HG03469 (cell line): ENCODE measurements at regions not wholly inside any gene's neighbourhood (a gene's known extent, or its start where the extent isn't known, plus 50 kb on each side); places are given as distances from the start of the nearest gene placed in this dataset.
"Not testable (repeated sequence)": the region's sequence is repeated elsewhere in the genome, so short reads cannot be mapped to it uniquely, and the experiment has no call there.

Experiments
- ATAC-seq: cut with Tn5 transposase; IDR thresholded peaks from one replicate; pipeline ENCODE4 v1.9.1; 2021; ENCODE audit warnings: mild to moderate bottlenecking, moderate library complexity, moderate number of reproducible peaks; ENCODE audit not compliant: unreplicated experiment

DNA sequence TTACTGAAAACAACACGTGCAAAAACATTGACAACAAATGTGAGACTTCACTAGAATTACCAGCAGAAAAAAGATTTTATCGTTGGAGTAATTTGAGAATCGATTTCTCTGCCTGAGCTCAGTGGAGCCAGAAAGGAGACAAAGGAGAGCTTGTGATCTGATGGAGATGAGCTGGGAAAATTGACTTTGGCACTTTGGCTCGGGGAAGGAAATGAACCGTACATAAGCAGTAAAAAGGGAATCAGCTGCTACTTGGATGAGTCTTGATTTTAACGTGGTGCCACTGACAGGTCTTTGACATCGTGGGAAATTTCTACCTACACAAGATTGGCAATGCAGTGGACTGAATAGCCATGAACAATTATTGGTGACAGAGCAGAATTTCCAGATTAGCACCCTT lies 244.7 kb upstream of the RPS23 start:
- no peak for ATAC-seq

- no peak for ATAC-seq
These were observed 243.4 kb upstream of the RPS23 start for GRCh38 chr5:82521431-82522051.

DNA sequence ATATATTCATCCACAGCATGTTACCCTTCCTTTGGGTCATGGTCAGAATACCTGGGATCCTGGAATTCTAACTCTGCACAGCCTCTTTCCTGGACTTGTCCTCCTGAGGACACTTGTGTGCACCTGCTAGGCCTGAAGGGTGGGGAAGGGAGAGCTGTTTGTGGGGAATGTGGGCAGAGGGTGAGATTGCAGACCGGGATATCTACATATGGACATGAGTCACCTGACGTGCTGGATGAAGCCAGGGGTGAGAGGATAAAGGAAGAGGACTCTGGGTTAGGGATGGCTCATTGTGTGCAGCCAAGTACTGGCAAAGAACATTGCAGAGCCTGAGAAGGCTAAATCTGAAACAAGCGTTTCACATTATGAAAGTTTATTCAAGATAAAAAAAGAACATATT lies 241.4 kb upstream of the RPS23 start:
- no peak for ATAC-seq

DNA sequence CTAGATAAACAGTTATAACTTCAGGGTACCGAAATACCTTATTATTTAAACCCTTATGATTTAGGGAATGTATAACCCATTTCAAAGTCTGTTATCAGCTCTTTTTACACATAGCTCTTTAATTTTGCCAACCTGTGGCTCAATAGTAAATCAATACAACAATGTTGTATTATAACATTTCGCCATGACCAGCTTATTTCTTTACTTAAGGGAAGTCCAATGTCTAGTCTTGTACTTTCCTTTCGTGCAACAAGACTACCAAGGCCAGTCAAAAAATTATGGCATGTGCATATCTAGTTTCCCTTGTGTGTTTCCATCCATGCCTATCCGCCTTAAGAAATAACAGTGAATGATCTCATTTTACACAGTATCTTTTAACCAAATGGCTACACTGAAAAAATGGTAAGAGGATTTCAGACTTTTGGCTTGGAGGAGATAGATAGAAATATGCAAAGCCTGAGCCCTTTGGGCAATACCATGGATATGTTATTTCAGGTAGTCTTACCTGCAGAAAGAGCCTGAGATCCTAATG lies 239.5 kb upstream of the RPS23 start:
- ATAC-seq = no peak

GRCh38 chr5:82513738-82514137 lies 235.6 kb upstream of the RPS23 start:
- ATAC-seq = no peak

DNA sequence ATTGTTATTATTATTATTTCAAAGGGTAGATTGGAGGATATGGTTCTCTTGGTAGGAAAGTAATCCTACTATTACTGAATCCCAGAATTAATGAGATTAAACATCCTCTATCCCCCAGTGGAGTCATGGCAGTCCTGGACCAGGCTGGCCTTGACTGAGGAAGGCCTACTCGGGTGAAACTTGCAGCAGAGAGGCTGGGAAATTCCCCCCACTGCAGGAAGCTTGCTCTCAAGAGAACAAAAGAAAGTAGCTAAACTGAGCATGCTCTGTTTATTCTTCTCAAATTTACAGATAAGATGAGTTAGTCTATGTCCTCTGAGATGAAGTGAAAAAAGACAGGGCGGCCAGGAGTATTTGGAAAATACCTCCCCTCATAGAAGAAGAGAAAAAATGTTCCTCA lies 233.9 kb upstream of the RPS23 start:
- peak; percentile 59 for ATAC-seq

DNA sequence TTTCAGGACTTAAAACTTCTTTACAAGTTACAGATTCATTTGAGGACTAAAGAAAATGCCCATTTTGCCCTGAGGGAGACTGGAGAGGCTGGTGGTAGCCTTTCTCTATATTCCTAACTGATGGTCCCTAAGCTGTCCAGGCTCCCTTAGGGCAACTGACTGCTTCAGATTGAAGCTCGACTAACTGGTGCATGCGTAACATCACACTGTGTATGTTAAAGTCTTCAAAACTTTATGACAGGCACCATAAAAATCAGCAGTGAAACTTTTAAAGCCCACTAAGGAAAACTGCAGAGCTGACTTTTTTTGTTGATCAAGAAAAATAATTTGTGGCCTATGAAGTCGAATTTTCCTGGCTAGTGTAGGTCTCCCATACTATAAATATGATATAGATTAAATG lies 233.0 kb upstream of the RPS23 start:
- ATAC-seq = no peak

- ATAC-seq = no peak
These were observed 231.6 kb upstream of the RPS23 start for GRCh38 chr5:82509762-82510161.

GRCh38 chr5:82506390-82506789 lies 228.2 kb upstream of the RPS23 start:
- ATAC-seq = not testable (repeated sequence)

GRCh38 chr5:82499725-82500244 lies 221.6 kb upstream of the RPS23 start:
- ATAC-seq = no peak

DNA sequence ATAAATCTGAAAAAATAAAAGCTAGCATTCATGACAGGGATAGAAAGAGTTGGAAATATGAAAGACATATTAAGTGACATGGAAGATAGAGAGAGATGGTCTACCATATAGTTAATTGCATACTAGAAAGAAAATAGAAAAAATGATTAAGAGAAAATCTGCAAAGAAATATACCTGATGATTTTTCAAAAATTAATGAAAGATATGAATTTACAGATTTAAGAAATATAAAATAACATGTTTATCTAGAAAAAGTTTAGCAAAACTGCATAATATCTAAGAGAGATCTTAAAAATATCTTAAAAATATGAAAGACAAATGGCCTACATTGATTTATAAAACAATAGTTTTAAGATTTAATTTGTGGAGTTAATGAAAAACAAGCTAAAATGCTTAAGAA lies 219.1 kb upstream of the RPS23 start:
- no peak for ATAC-seq

GRCh38 chr5:82494942-82495341 lies 216.8 kb upstream of the RPS23 start:
- ATAC-seq = no peak

DNA sequence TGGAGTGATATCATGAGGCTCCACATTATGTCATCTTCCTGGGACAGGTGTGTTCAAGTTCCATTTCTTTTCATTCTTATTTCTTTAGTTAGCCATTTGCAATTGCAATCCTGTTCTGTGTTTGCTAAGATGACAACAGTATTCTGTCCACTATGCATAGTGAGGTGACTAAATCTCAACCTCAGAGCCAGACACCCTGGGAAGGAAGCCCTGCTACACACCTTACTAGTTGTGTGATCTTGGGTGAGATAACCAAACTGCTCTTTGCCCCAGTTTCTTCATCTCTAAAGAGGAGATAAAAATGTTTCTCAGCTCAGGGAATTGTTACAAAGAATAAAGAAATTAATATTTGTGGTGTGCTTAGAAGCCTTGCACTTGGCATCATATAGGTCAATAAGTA lies 215.1 kb upstream of the RPS23 start:
- no peak for ATAC-seq

GRCh38 chr5:82491397-82491796 lies 213.2 kb upstream of the RPS23 start:
- ATAC-seq = no peak

GRCh38 chr5:82489683-82490082 lies 211.5 kb upstream of the RPS23 start:
- no peak for ATAC-seq

DNA sequence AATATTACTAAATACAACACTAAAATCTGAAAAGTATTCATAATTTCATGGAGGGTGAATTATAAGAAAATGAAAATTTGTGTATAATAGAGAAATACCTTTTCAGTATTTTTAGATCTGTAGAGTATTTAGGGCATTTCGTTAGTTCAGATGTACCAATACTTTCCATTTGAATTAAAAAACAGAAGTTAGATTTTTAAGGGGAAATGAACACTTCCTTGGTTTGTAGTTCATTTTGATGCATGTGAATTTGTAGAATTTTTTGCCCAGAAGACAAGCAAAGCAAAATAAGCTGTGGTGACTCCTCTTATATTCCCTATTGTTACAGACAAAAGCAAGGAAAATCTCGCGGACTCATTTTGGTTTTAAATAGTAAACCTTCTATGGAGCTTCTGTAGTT lies 209.0 kb upstream of the RPS23 start:
- ATAC-seq = no peak

DNA sequence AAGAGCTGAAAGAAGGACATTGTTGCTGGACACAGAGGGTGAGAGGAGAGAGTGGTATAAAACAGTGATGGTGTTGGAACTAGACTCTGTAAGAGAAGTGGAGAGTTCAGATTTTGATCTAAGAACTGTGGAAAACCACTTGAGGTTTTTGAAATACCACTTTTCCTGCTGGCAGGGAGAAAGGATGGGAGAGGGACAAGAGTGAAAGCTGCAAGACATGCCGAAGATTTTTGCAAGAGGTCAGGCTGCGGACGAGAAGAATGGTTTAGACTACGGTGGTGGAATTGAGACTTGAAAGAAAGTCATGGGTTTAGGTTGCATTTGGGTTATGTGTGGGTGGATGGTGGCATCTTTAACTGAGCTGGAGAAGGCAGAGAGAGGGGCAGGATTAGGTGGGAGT lies 202.2 kb upstream of the RPS23 start:
- ATAC-seq = no peak

- ATAC-seq = no peak
These were observed 198.0 kb upstream of the RPS23 start for GRCh38 chr5:82476155-82476554.

DNA sequence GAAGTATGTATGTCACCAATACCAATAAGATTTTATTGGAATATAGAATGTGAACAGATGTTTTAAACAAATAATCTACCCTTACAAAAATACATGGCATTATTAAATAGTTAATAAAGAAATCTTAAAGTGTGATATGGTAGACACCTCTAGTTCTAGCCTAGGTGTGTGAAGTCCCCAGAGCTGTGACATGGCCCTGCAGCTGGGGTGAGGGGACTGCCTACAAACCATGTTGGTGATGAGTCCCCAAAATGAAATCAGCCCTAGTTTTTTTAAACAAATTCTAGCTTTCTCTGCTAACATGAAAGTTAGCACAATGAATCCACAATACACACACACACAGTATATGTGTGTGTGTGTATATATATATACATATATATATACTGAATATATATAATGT lies 195.1 kb upstream of the RPS23 start:
- ATAC-seq = no peak

GRCh38 chr5:82470185-82470994 lies 192.2 kb upstream of the RPS23 start:
- no peak for ATAC-seq

GRCh38 chr5:82466986-82467561 lies 188.9 kb upstream of the RPS23 start:
- no peak for ATAC-seq

DNA sequence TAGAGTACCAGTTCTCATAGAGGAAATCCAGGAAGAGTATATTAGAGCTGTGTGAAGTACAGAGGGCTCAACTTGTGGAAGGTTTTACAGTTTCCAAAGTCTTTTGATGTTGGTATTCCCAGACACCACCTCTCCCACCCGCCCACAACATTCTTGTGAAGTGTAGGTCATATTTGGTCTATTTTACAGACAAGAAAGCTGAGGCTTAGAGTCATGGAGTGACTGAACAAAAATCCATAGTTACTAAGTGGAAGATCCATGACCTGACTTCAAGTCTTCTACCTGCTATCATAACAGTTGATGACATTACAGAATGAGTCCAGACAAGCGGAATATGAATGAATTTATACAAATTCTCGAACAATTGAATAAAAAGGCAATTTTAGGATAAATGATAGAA lies 187.1 kb upstream of the RPS23 start:
- no peak for ATAC-seq
